ENCODE measurements at regions not wholly inside any gene's neighbourhood (a gene's known extent, or its start where the extent isn't known, plus 50 kb on each side); places are given as distances from the start of the nearest gene placed in this dataset.

DNA sequence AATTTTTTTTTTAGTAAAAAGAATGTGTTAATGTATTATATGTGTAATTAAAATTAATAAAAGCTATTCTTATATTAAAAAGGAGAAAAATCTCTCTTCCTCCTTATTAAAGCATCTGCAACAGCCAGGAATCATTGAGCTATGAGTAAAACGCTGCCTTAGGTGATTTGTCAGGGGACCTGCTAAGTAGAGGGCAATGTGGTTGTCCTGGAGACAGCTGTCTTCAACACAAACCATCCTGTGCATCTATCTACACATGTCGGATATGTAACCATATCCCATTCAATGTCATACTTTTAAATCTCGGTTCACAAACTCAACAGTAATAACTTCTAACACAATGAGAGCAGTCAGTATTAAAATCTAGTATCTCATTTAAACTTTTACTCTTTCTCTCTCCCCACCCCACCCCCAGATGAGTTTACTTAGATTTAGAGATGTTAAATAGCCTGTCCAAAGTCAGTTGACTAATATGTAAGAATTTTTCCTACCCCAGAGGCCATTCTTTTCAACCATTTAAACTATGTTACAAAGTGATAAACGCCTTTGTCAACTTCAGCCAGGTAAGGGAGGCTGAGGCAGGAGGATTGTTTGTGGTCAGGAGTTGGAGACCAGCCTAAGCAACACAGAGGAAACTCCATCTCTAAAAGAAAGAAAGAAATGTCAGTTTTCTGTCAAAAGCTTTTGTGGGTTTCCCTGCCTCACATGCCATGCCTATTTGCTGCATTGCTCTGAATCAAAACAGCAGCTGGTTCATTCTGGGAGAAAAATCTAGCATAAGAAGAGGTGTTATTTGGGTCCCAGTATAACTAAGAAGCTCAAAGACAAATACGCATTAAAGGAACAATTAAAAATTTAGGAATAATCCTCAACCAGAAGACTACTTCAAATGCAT, 413.7 kb upstream of the CCDC196 start:
- DNase-seq (ENCODE audit: low spot score) = no peak

DNA sequence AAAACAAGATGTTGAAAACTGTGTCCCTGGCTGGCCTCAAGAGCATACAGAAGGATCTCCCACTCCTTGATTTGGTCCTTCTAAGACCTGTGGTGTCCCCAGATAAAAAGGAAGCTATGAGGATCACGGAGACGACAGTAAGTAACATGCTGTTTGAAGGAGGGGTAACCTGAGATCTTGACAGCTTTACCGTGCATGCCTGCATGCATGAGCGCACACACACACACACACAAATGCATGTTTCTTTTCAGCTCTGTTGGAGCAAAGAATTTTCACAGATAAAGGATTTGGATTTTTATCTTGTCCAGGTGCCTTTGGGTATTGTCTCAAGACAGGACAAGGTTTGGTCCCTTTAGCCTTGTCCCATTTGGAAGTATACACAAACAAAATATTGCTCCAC, 411.6 kb upstream of the CCDC196 start:
- no peak for DNase-seq (ENCODE audit: low spot score)

DNA sequence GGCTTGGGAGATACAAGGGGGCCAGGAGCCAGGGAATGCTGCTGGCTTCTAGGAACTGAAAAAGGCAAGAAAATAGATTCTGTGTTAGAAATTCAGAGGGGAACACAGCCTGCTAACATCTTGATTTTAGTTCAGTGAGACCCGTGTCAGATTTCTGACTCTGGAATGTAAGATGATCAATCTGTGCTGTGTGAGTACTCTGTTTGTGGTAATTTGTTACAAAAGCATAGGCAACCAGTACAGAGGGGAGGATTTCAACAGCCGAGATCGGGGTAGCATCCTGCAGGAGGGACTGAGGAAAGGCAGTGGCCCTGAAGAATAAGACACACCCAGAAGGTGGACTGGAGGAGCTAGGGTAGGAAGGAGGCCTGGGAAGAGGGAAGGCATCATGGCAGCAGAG, 410.0 kb upstream of the CCDC196 start:
- no peak for DNase-seq (ENCODE audit: low spot score)

DNA sequence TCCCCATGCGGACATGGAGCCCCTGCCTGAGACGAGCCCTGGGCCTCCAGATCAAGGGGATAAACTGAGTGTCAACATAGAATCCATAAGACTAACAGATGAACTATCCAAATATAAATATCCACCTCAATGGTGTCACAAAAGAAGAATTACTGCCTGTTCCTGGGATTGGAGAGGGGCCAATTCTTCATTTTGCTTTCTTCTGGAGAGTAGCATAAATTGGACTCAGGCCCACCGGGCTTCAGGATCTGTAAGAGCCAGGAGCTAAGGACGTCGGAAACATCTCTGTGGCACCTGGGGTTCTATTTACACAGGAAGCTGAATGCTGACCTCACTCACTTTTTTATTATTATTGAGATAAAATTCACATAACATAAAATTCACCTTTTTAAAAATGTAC, 408.2 kb upstream of the CCDC196 start:
- DNase-seq (ENCODE audit: low spot score) = no peak

DNA sequence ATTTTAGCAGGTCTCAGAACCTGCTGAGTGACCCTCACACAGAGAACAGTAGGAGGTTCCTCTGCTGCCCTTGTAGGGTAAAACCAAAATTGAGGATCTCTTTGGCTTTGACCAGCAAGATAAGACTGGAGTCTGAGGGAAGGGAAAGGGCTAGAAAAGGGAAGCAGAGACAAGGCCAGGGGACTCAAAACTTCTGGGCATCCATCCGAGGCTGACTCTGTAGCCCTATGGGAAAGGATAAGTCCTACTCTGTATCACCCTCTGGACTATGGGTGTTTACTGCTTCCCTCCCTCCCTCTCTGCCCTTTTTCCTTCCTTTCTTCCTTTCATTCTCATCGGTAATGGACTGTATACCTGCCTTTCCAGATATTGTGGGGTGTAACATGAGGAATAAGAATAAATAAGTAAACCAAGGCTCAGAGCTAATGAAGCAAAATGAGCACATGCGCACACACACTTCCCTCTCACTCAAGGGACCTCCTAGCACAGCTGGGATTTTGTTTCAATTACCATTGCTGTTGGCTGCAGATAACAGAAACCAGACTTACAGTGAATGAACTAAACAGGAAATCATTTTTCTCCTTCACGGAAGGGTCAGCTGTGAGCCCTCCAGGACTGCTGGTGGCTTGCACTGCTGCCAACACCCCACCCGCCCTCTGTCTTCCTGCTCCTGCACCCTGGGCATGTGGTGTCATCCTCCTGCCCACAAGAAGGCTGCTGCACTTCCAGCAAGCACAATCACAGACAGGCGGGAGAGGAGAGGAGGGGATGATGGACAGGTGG, 404.4 kb upstream of the CCDC196 start:
- no peak for DNase-seq (ENCODE audit: low spot score)

DNA sequence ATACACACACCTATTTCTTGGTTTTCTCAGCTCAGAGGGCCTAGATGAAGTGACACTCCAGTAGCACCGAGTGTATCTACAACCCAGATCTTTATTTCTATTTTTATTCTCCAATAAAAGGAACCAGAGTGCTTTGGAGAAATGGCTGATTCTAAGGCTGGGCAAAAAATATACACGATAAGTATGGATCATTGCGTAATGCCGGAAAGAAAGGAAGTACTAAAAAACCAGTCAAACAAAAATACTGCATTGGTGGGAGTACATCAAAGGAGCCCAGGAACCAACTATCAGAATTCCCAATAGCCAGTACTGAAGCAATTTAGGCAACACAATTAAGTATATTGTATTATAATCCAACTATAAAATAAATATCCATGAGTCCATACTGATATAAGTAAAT, 400.9 kb upstream of the CCDC196 start:
- DNase-seq (ENCODE audit: low spot score) = no peak

DNA sequence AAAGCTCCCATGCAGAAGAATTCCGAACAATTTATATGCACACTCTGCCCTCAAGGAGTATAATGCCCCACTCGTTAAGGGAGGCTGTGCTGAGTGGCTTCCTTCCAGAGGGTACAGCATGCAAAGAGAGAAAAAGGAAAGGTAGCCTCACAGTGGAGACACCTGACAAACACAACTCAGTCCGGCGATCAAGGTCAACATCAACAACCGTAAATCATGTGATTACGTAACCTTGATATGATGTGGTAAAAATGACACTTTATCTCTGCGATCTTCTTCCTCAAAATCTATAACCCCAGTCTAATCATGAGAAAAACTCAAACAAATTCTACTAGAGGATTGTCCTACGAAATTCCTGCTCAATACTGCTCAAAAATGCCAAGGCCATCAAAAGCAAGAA, 400.5 kb upstream of the CCDC196 start:
- no peak for DNase-seq (ENCODE audit: low spot score)

DNA sequence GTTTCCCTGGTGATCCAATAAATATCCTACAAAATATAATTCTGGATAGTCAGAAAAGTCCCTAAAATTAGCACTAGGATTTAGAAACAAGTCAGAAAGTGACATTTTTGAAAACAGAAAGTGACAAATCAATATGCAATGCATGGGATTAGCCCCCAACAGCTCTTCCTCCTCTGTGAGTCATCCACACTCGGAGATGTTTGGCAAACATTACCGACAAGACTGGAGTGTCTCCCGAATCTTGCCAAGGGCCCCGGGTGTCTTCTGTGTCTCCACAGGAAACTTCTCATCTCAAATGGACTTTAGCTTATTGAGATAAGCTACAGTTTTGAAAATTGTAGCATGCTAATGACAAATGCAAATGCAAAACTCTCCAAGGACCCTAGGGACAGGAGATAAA, 398.9 kb upstream of the CCDC196 start:
- no peak for DNase-seq (ENCODE audit: low spot score)

DNA sequence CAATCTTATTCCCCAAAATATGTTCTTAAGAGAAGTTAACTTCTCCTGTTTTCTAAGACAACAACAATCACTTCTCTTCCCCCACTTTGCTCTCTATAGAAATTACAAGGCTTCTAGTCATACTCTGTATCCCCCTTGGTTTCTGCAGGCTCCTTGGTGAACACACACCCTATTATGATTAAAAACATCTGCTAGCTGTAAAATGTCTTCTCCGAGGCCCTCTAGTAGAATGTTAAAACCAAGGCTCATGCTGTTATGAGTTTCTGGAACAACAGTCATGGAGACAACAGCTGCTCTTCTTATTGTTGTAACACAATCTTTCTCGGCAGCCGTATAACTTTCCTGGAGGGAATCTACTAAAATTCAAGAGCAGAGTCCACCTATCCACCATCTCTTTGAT, 397.5 kb upstream of the CCDC196 start:
- no peak for DNase-seq (ENCODE audit: low spot score)

DNA sequence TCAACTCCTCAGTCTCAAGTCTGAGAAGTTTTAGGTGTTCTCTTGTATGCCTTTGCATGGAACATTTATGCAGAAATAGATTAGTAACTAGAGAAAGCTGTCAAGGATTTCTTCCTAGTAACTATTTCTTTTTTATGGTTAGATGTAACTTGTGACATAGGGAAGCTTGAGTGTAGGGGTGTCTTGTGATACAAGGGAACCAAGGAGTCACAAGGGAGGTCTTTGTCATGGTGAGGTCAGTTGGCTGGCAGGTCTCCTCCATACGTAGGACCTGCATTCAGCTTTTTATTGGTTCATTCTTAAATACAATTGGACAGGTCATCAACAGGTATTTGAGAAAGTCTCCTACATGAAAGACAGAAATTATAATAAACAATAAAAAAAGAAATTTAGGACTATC, 394.0 kb upstream of the CCDC196 start:
- DNase-seq (ENCODE audit: low spot score) = no peak

DNA sequence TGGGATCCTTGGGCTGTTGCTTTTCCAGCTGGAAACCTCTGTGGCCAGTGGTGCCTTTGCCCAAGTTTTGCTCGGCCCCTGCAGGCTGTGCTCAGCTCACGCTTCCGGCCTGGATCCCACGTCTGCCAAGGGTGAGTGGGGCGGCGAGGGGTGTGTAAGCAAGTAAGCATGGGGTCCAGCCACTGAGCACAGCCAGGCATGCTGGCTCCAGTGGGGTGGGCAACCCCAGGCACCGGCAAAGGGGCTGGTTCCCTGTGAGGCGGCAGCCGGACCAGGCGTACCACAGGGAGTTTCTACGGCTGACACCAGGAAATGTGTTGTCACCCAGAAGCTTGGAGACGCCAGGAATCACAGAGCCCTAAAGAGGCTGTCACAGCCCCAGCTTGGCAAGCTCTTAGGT, 393.4 kb upstream of the CCDC196 start:
- no peak for DNase-seq (ENCODE audit: low spot score)

DNA sequence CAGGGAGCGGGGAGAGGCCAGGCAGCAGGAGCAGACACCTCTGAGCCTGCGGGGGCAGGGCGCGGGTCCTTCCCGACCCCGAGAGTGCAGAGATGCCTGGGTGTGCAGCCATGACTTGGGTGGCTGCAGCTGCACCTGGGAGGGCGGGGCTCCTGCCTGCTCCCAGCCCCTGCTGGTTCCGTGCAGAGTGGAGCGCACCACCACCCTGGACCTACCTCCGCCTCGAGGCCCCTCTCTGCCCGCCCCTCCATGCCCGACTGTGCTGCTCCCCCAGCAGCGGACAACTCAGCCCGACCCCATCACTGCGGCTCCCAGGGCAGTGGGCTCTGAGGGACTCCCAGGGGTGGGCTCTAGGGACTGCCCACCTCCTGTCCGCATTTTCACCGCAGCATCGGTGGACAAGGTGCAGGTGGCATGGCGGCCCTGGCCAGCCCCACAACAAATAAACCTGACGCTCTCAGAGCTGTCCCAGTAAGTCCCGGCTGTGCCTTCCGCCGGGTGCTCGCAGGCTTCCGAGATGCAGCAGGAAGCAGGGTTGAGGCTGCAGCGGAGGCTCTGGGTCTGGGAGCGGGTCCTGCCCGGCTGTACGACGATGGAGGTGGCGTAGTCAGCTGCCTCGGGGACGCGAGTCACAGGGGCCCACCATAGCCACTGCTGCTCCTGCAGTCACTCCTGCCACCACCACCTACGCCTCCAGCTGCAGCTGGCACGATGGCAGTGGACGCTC, 392.0 kb upstream of the CCDC196 start:
- no peak for DNase-seq (ENCODE audit: low spot score)

DNA sequence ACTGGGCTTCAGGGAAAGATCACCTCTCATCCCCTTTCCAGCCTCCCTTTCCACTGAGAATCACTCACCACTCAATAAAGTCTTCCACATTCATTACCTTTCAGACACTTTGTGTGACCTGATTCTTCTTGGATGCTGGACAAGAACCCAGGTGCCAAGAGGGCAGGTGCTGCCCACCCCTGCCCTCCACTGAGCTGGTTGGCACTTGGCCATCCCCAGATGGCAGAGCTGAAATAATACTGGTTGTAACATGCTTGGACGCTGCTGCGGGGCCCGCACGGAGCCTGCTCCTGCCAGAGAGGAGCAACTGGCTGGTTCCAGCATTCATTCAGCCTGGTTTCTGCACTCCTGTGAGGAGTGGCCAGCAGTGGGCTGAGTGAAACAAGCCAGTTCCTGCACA, 386.7 kb upstream of the CCDC196 start:
- no peak for DNase-seq (ENCODE audit: low spot score)

DNA sequence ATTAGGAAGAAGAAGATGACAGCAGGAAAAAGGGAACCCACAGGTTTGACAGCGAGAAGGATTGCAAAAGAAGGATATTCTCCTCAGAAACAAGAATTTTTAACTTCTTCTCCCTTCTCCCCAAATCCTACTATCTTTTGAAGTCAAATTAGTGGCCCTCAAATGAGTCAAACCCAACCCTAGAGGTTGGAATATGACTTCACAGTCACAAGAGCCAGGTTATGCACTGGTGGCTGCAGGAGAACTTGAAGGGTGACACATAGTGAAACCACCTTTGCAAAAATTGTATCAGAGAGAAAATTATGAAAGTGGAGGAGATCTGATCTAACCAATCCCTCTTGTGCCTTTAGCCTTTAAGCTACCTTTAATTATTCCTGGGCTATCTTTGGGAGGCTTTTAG, 386.2 kb upstream of the CCDC196 start:
- no peak for DNase-seq (ENCODE audit: low spot score)

DNA sequence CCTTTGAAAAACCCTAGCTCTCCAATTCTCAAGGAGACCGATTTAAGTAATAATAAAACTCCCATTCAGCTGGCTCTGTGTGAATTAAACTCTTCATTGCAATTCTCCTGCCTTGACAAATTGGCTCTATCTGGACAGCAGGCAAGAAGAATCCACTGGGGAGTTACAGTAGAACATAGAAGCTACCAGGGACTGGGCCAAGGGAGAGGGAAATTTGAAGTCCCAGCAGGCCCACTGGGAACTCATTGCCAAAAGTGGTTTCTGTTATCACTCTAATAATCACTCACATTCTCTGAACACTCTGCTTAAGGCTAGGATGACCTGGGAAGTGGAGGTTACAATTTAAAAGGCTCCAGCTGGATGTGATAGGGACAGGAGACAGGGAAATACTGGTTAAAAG, 384.5 kb upstream of the CCDC196 start:
- DNase-seq (ENCODE audit: low spot score) = no peak

DNA sequence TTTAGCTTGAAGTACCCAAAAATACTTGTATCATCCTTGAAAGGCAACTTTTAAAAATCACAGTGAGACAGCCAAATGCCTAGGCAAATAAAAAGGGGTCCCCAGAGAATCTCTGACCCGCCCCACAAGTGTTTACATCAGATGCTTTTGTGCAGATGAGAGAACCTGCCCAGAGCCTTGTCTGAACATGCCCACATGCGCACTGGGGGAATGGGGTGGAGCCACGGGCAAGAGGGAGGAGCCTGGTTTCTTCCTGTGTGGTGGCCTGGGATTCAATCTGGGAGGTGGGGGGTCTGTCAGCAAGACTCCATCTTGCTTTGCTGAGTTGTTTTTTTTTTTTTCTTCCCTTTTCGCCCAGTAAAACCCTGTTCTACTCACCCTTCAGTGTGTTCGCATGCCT, 381.7 kb upstream of the CCDC196 start:
- no peak for DNase-seq (ENCODE audit: low spot score)

DNA sequence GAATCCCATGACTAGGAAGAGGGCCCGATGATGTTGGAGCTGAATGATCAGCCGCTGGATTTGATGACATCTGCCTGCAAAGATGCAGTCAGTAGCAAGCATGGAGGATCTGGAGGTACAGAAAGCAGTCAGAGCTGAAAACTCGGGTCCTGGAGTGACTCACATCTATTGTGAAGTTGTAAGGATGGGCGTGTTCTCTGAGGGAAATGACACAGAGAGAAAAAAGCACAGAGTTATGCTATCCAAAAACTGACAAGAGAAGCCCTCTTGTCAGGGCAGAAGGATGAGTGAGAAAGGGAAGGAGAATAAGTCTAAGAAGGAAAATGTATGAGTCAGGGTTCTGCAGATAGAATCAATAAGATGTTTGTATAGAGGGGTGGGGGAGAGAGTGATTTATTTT, 380.4 kb upstream of the CCDC196 start:
- DNase-seq (ENCODE audit: low spot score) = no peak

DNA sequence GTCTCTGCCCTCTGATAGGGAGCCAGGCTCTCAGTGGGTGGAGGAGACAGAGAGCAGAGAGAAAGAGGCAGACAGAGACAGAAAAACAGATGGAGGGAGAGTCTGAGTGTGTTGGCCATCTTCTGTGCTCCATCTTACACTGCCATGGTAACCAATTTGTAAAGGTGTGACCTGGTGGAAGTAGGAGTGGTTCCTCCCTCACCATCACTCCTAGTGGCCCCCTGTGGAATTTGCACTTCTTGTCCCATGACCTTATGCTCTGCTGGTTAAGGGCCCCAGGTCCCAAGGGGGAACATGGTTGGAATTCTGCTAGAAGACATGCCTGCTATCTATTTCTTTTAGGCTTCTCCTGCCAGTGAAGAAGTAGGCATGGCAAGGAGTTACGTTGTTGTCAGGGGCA, 376.7 kb upstream of the CCDC196 start:
- no peak for DNase-seq (ENCODE audit: low spot score)

DNA sequence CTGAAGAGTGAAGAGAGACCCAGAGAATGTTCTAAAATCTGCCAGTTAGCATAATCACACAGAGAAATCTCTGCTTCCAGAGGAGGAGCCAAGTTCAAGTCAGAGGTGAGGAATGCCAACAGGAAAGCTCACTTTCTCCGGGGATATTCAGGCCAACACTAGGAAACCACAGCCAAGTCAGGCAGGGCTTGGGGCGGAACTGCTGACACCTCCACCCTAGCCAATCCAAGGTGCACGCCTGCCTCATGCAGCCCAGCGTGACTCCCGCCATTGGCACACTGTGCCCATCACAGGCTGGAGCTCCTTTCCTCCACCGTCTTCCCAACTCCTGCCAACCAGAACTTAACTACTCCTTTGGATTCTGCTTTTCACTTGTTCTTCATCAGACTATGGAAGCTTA, 374.3 kb upstream of the CCDC196 start:
- no peak for DNase-seq (ENCODE audit: low spot score)

DNA sequence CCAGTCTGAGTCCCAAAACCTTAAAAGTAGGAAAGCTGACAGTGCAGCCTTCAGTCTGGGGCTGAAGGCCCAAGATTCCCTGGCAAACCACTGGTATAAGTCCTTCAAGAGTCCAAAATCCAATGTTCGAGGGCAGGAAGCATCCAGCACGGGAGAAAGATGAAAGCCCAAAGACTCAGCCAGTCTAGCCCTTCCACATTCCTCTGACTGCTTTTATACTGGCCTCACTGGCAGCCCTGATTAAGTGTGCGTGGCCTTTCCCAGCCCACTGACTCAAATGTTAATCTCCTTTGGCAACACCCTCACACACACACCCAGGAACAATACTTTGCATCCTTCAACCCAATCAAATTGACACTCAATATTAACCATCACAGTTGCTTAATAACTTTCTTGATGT, 372.1 kb upstream of the CCDC196 start:
- DNase-seq (ENCODE audit: low spot score) = no peak

DNA sequence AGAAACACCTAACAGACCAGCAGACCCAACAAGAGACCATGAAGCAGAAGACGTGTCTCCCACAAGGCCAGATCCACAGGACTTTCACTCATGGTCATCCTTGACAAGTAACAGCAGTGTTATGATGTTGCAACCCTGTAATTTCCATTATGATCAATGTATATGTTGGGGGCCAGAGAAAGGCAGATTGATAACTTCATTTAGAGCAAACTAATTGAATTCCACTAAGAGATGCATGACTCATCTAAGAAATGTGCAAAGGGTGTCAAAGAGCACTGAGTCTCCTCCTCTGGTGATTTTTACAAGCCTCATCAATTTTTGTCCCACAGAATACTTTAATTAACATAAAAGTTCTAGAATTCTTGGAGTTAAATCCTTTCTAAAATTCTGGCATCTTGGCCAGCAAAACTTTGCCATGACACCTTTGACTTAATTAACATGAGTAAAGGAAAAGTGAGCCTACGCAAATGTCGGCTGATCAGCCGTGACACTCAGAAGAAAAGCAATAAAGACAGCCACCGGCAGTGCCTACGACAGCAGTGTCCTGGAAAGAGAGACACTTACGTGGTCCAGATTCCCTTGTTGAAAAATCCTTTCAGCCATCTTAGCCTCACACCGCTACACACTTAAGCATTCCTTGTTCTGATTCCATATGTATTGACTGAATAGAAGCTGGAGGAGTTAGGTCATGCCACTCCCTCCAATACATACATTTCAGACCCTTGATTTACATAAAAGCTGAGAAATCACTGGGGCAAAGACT, 370.2 kb upstream of the CCDC196 start:
- no peak for DNase-seq (ENCODE audit: low spot score)

DNA sequence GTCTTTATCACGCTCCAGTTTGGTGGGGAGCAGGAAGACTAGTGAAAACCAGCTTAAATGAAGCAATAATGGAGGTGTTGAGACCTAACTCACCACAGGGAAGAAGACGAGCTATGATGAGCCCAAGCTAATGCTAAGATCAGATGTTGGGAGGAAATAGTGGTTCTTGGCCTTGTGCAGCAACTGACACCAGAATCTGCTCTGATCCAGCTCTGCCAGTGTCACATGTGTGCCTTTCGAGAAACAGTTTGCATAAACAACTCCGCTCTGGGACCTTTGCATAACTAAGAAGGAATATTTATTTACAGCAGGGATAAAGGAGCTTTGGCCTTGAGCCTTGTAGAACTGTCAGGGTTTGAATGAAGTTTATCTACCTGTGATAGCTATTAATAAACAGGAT, 369.4 kb upstream of the CCDC196 start:
- no peak for DNase-seq (ENCODE audit: low spot score)
